ENCODE measurements at regions not wholly inside any gene's neighbourhood (a gene's known extent, or its start where the extent isn't known, plus 50 kb on each side); places are given as distances from the start of the nearest gene placed in this dataset.

- ATAC-seq: no peak; the same call in 2 of the 3 replicates
- peaks cover 15 to 18% of the 10 kb centered on the region in 2 experiments; a peak in 3 of 5 replicates for H3K27me3 ChIP-seq (ENCODE audit: control insufficient read depth in 2 of 2, insufficient read depth in 2 of 2, low read length in 2 of 2)
- H3K4me2 ChIP-seq (ENCODE audit: insufficient read depth, low read length): no peak overlapping the region
- H3K4me3 ChIP-seq: no peak overlapping the region
- H3K9ac ChIP-seq (ENCODE audit: insufficient read depth in 1 of 2, low read depth in 2 of 2, low read length in 2 of 2): no peak overlapping the region
- ChIA-PET CTCF (ENCODE audit: low intra/inter-chr PET ratio) (no interaction called here), POLR2A (interaction anchor here (0.5 to 0.6 kb wide), 2 partner anchors 7 to 282 kb away, joined by 3 read pairs; no protein-coding TSS in a partner anchor)
- WGBS (ENCODE audit: insufficient coverage, low coverage, missing lambda C conversion rate): 0% methylated on average over 2 of the region's 2 CpGs
- no peak overlapping the region for H3K27ac ChIP-seq (ENCODE audit: extremely low read depth, low read depth, low read length)
- BruUV-seq (replicated peaks): no TSS peak
- no peaks in the 10 kb centered on the region; the same call in 1 of the 2 replicates for H4K20me1 ChIP-seq (replicated peaks; ENCODE audit: control insufficient read depth, insufficient read depth, low read length)
- in situ Hi-C loops (cut with MboI) (no loop called here), intact Hi-C loops (cut with micrococcal nuclease) (no loop called here)
- H3K36me3 ChIP-seq (ENCODE audit: control insufficient read depth, insufficient read depth, low read length): no peaks in the 10 kb centered on the region
- no peaks in the 10 kb centered on the region for H3K9me1 ChIP-seq (ENCODE audit: control insufficient read depth, insufficient read depth, low read length)
- no peaks in the 10 kb centered on the region for H3K9me3 ChIP-seq (replicated peaks; ENCODE audit: control insufficient read depth, insufficient read depth, low read depth, low read length)
- no peak overlapping the region for H2AFZ ChIP-seq (ENCODE audit: low read depth, low read length)
- H3K79me2 ChIP-seq (ENCODE audit: control insufficient read depth, insufficient read depth, low read length): no peaks in the 10 kb centered on the region
- DNase-seq (ENCODE audit: extremely low read depth in 1 of 4, low spot score in 3 of 4): no peak
- H3K4me1 ChIP-seq (replicated peaks in 1 of 2; ENCODE audit: control insufficient read depth in 2 of 2, insufficient read depth in 2 of 2, low read length in 2 of 2): no peaks in the 10 kb centered on the region
- no peak for FAIRE-seq
- no peak for TF ChIP-seq AFF1 (IDR thresholded peaks at IDR 0.05; ENCODE audit: low read depth in 1 of 2, partially characterized antibody in 2 of 2)
- no peak for TF ChIP-seq LCOR (CRISPR knock-in tag; IDR thresholded peaks at IDR 0.05)
- no peak for TF ChIP-seq MCM2 (IDR thresholded peaks at IDR 0.05; ENCODE audit: low read depth)
- no peak for TF ChIP-seq CTBP1 (IDR thresholded peaks at IDR 0.05; ENCODE audit: borderline replicate concordance)
- no peak for TF ChIP-seq BDP1 (IDR thresholded peaks at IDR 0.05; ENCODE audit: insufficient read depth, insufficient read length)
- TF ChIP-seq NR2F6 (CRISPR knock-in tag; IDR thresholded peaks at IDR 0.05): no peak
- no peak for TF ChIP-seq SNIP1 (IDR thresholded peaks at IDR 0.05; ENCODE audit: low read depth)
- no peak for TF ChIP-seq PTTG1 (tag; IDR thresholded peaks at IDR 0.05; ENCODE audit: low read depth)
- TF ChIP-seq HIVEP1 (CRISPR knock-in tag; IDR thresholded peaks at IDR 0.05): no peak
- no peak for TF ChIP-seq TSC22D4 (tag; IDR thresholded peaks at IDR 0.05)
- no peak for TF ChIP-seq ZEB2 (IDR thresholded peaks at IDR 0.05)
- no peak for TF ChIP-seq ZNF398 (CRISPR knock-in tag; IDR thresholded peaks at IDR 0.05)
- no peak for TF ChIP-seq KAT2B (IDR thresholded peaks at IDR 0.05; ENCODE audit: low read depth, low read length)
- TF ChIP-seq NFE2L1 (tag; IDR thresholded peaks at IDR 0.05; ENCODE audit: borderline replicate concordance, low read depth): no peak
- no peak for TF ChIP-seq ZNF444 (CRISPR knock-in tag; IDR thresholded peaks at IDR 0.05)
- TF ChIP-seq IRF1 (CRISPR knock-in tag; IDR thresholded peaks at IDR 0.05; ENCODE audit: borderline replicate concordance): no peak
- TF ChIP-seq DPF2 (IDR thresholded peaks at IDR 0.05): no peak
- no peak for TF ChIP-seq ZNF239 (CRISPR knock-in tag; IDR thresholded peaks at IDR 0.05)
These were observed 57.1 kb upstream of the NFASC start for GRCh38 chr1:204813522-204813921.
